Ovary (tissue), 7 donors: ENCODE measurements at regions not wholly inside any gene's neighbourhood (a gene's known extent, or its start where the extent isn't known, plus 50 kb on each side); places are given as distances from the start of the nearest gene placed in this dataset.
"Not testable (repeated sequence)": the region's sequence is repeated elsewhere in the genome, so short reads cannot be mapped to it uniquely, and the experiment has no call there.

ENCODE experiments used
- DNase-seq, 5 donors: peaks; one replicate each; pipeline ENCODE4 v3.0.0-alpha.2; 2019 to 2020
- H3K27ac ChIP-seq, 2 donors: fragments of 200-600 bp; one replicate each; pipeline versions ENCODE4 v1.5.1 to v1.8.0; 2019 to 2022
- H3K27me3 ChIP-seq: fragments of 200-600 bp; one replicate; pipeline ENCODE4 v1.8.0; 2022
- H3K36me3 ChIP-seq: fragments of 200-600 bp; sonication (generic); one replicate; pipeline ENCODE4 v1.5.1; 2019
- H3K4me1 ChIP-seq: one replicate; pipeline ENCODE4 v1.8.1; 2013; ENCODE audit warnings: mild to moderate bottlenecking, moderate library complexity; ENCODE audit not compliant: insufficient read depth
- H3K4me3 ChIP-seq: fragments of 200-600 bp; sonication (generic); one replicate; pipeline ENCODE4 v1.5.1; 2017
- H3K9me3 ChIP-seq, 2 donors: fragments of 200-600 bp in 1 of 2; sonication (generic) in 1 of 2; one replicate each; pipeline versions ENCODE4 v1.5.1 to v1.8.1; 2013 to 2019; ENCODE audit warnings: mild to moderate bottlenecking in 1 of 2, moderate library complexity in 1 of 2
- CTCF ChIP-seq, 3 donors: fragments of 450-650 bp in 2 of 3; fragments of 200-600 bp in 1 of 3; IDR thresholded peaks; one replicate each; pipeline versions ENCODE4 v1.5.1 to v1.8.0; 2016 to 2022; ENCODE audit warnings: antibody characterized with exemption in 3 of 3, mild to moderate bottlenecking in 1 of 3
- EP300 ChIP-seq: sonication (generic); formaldehyde crosslinking; IDR thresholded peaks from one replicate; pipeline ENCODE4 v1.6.1; 2017; ENCODE audit warnings: antibody characterized with exemption
- POLR2A ChIP-seq: fragments of 450-650 bp; IDR thresholded peaks from one replicate; pipeline ENCODE4 v1.6.1; 2017; ENCODE audit warnings: antibody characterized with exemption, mild to moderate bottlenecking, moderate library complexity
- WGBS, 3 donors: extraction: QIAGEN DNeasy Blood & Tissue Kit in 1 of 3; methylation state at CpG; one replicate each; pipeline versions ENCODE4 v1.1.5 to v1.1.7; 2013 to 2017; 5-methylcytosine and 5-hydroxymethylcytosine counted together
- intact Hi-C, 4 donors: fragments of 100-400 bp; cut with DNase I; formaldehyde crosslinking; loops; one replicate each; pipeline versions ENCODE4 v1.11.0 to v1.15.1; 2022 to 2023
- donor health status: DM: no; HTN: no; CAD: no; lungs with moderate emphysema.
- donor health status: DM: no; HTN: no; CAD: no.
- donor health status: Bipolar disorder and iron deficiency.
- donor health status: DM: no; HTN: no; CAD: no.
- donor health status: DM: yes; HTN: yes; CAD: no.

- DNase-seq = peak in 1 of 5 donors; percentile 12
- Histone ChIP-seq H3K27ac (no peak overlapping the region), H3K27me3 (no peaks in the 10 kb centered on the region), H3K9me3 (no peaks in the 10 kb centered on the region), H3K4me3 (no peak overlapping the region), H3K4me1 (no peaks in the 10 kb centered on the region), H3K36me3 (no peaks in the 10 kb centered on the region)
- intact Hi-C loops = no loop called here
- WGBS, 3 donors = 59 to 90% (median 75%) methylated on average over 3 of the region's 3 CpGs
- TF ChIP-seq CTCF (IDR thresholded peaks at IDR 0.05) (no peak), POLR2A (no peak), EP300 (no peak)
These were observed 98.8 kb downstream of the OAT start for GRCh38 chr10:124319926-124320391.

GRCh38 chr10:124319520-124319919 lies 99.2 kb downstream of the OAT start:
- H3K27me3 ChIP-seq, H3K27ac ChIP-seq, H3K4me1 ChIP-seq, H3K9me3 ChIP-seq, intact Hi-C loops, H3K36me3 ChIP-seq, H3K4me3 ChIP-seq, DNase-seq: not testable (repeated sequence)

- DNase-seq = peak in 1 of 5 donors; percentile 13
- no peaks in the 10 kb centered on the region for H3K36me3 ChIP-seq
- no peaks in the 10 kb centered on the region for H3K9me3 ChIP-seq
- no peaks in the 10 kb centered on the region for H3K4me1 ChIP-seq
- H3K4me3 ChIP-seq = no peak overlapping the region
- 92 to 97% (median 95%) methylated on average over 8 of the region's 8 CpGs for WGBS, 3 donors
- no peaks in the 10 kb centered on the region for H3K27me3 ChIP-seq
- H3K27ac ChIP-seq = no peak overlapping the region
- TF ChIP-seq CTCF (IDR thresholded peaks at IDR 0.05) (no peak), POLR2A (no peak), EP300 (no peak)
- intact Hi-C loops = no loop called here
These were observed 99.9 kb downstream of the OAT start for GRCh38 chr10:124318811-124319210.

GRCh38 chr10:124318076-124318475 lies 100.6 kb downstream of the OAT start:
- TF ChIP-seq EP300 (no peak), POLR2A (no peak), CTCF (IDR thresholded peaks at IDR 0.05) (no peak)
- peak in 1 of 5 donors; percentile 6 for DNase-seq
- no peaks in the 10 kb centered on the region for H3K9me3 ChIP-seq

GRCh38 chr10:124316326-124316725 lies 102.4 kb downstream of the OAT start:
- Histone ChIP-seq H3K4me1 (no peaks in the 10 kb centered on the region), H3K27me3 (no peaks in the 10 kb centered on the region), H3K9me3 (no peaks in the 10 kb centered on the region), H3K36me3 (no peaks in the 10 kb centered on the region), H3K27ac (no peak overlapping the region), H3K4me3 (no peak overlapping the region)
- TF ChIP-seq CTCF (IDR thresholded peaks at IDR 0.05) = no peak
- no peak for TF ChIP-seq EP300
- no peak for TF ChIP-seq POLR2A
- WGBS, 3 donors = 87 to 93% (median 91%) methylated on average over 4 of the region's 4 CpGs
- intact Hi-C loops = no loop called here
- DNase-seq = no peak

More at GRCh38 chr10:124318076-124318475, 100.6 kb downstream of the OAT start:
- H3K27ac ChIP-seq = no peak overlapping the region
- no peaks in the 10 kb centered on the region for H3K4me1 ChIP-seq
- no peak overlapping the region for H3K4me3 ChIP-seq
- WGBS, 3 donors = 89 to 91% (median 91%) methylated on average over 15 of the region's 15 CpGs
- H3K27me3 ChIP-seq = no peaks in the 10 kb centered on the region
- H3K36me3 ChIP-seq = no peaks in the 10 kb centered on the region
- intact Hi-C loops = no loop called here
